Ovary (tissue), 3 donors: ENCODE measurements at regions not wholly inside any gene's neighbourhood (a gene's known extent, or its start where the extent isn't known, plus 50 kb on each side); places are given as distances from the start of the nearest gene placed in this dataset.

Experiments
- POLR2A ChIP-seq: fragments of 450-650 bp; IDR thresholded peaks from one replicate; pipeline ENCODE4 v1.6.1; 2017; ENCODE audit warnings: antibody characterized with exemption, mild to moderate bottlenecking, moderate library complexity
- TF ChIP-seq, protein P1 (sequence below), 3 donors: fragments of 450-650 bp in 2 of 3; fragments of 200-600 bp in 1 of 3; IDR thresholded peaks; one replicate each; pipeline versions ENCODE4 v1.5.1 to v1.8.0; 2016 to 2022; ENCODE audit warnings: antibody characterized with exemption in 3 of 3, mild to moderate bottlenecking in 1 of 3
- donor health status: DM: no; HTN: no; CAD: no.

DNA sequence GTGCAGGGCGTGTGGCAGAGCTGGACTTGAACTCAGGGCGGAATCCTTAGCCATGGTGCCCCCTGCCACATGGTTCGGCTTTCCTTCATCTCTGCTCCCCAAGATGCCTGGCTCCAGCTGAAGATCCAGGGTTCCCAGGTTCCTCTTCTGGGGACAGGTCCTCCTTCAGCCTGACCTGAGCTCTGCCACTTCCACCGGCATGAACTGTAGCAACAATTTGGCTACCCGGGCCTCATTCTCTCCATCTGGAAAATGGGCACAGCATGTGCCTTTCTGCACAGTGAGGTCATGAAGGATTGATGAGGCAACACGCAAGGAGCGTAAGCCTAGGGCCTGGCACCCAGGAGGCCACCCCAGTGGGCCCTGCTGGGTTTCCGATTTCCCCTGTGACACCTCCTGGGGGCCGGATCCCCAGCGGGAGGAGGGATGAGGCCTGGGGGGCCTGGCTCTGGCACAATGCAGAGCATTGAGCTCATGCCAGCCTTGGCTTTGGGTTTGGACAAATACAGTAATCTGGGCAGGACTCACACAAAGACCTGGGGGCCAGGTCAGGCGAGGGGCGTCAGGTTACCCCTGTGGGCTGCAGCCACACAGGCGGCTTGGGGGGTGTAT is 74.0 kb downstream of the CEBPB start:
- TF ChIP-seq, protein P1, sequence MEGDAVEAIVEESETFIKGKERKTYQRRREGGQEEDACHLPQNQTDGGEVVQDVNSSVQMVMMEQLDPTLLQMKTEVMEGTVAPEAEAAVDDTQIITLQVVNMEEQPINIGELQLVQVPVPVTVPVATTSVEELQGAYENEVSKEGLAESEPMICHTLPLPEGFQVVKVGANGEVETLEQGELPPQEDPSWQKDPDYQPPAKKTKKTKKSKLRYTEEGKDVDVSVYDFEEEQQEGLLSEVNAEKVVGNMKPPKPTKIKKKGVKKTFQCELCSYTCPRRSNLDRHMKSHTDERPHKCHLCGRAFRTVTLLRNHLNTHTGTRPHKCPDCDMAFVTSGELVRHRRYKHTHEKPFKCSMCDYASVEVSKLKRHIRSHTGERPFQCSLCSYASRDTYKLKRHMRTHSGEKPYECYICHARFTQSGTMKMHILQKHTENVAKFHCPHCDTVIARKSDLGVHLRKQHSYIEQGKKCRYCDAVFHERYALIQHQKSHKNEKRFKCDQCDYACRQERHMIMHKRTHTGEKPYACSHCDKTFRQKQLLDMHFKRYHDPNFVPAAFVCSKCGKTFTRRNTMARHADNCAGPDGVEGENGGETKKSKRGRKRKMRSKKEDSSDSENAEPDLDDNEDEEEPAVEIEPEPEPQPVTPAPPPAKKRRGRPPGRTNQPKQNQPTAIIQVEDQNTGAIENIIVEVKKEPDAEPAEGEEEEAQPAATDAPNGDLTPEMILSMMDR (IDR thresholded peaks at IDR 0.05) = no peak
- no peak for TF ChIP-seq POLR2A
